Stimulated activated CD4-positive, alpha-beta T cell treated with anti-CD3 and anti-CD28 coated beads, Interleukin-2, amount 100 ng/mL, for 48 hours (primary cell): ENCODE measurements at regions not wholly inside any gene's neighbourhood (a gene's known extent, or its start where the extent isn't known, plus 50 kb on each side); places are given as distances from the start of the nearest gene placed in this dataset.
"Not testable (repeated sequence)": the region's sequence is repeated elsewhere in the genome, so short reads cannot be mapped to it uniquely, and the experiment has no call there.

Experiments used
- DNase-seq, 2 donors: peaks; one replicate each; pipeline ENCODE4 v3.0.0-alpha.2; 2020

DNA sequence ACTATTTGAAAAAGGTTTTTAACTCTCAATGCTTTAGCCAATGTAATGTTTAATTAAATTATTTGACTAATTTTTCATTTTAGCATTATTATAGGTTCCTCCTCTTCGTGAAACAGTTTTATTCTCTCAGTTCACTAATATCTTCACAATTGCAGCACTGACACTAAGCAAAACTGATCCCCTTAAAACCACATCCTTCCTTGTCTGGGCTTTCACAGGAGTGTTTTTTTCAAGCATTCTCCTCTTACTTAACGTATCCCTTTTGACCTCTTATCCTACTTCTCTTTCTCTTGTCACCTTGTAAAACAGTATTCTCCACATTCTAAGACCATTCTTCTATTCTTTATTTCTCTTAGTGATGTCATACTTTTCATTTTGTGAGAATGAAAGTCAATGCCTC is 112.8 kb downstream of the DSC3 start:
- DNase-seq = no peak

DNA sequence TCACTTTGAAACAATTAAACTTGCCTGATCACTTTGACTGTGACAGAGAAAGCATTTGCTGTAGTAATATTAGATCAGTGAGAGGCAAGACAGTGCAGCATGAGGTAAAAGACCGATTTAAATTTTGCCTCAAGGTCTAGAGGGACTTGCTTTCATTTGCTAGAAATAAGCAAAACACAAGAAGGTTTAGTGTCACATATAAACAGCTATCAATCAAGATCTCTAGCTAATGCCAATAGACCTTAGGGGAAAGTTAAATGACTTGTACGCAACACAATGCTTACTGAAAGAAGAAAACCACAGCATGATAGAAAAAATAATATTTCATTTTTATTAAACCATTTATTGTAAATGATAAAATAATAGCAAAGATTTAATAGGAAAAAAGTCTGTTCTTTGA is 113.5 kb downstream of the DSC3 start:
- DNase-seq = no peak

- no peak for DNase-seq
Measured at GRCh38 chr18:30927517-30928075, 114.9 kb downstream of the DSC3 start.

DNA sequence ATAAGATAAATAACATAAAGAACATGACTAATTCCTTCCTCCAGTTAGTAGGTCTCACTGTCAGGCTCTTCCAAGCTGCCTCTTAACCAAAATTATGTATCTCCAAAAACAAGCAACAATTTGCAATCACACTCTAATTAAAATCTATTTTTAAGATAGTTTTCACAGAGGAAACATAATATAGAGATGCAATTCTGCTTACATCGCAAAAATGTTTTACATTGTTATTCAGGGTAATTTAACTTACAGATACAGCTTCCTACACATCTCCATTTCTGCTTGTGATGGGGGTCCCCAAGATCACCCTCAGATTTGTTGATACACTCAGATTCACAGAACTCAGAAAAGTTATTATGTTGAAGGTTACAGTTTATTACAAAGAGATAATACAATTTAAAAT is 115.5 kb downstream of the DSC3 start:
- DNase-seq = no peak

- DNase-seq = no peak
Measured at GRCh38 chr18:30925795-30926194, 116.7 kb downstream of the DSC3 start.

- DNase-seq = no peak
Measured at GRCh38 chr18:30920757-30921156, 121.8 kb downstream of the DSC3 start.

DNA sequence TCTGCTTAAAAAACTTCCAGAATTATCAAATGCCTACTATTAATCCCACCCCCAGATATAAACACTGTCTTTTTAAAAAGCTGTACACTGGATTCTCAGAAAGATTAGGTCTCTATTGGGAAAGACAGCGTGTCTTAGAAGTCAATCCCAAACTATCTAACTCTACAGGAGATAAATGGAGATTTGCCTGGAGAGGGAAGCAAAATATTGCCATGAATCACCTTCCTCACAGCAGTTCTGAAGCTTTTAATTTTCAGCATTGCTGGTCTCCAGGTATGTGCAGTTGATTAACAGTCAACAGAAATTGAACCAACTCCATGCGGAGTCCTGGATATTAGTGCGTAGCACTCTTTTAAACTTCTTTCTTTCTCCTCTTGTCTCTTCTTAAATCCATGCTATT is 122.2 kb downstream of the DSC3 start:
- no peak for DNase-seq

GRCh38 chr18:30917651-30918050 is 124.9 kb downstream of the DSC3 start:
- no peak for DNase-seq

- no peak for DNase-seq
Measured at GRCh38 chr18:30915336-30915988, 127.1 kb downstream of the DSC3 start.

DNA sequence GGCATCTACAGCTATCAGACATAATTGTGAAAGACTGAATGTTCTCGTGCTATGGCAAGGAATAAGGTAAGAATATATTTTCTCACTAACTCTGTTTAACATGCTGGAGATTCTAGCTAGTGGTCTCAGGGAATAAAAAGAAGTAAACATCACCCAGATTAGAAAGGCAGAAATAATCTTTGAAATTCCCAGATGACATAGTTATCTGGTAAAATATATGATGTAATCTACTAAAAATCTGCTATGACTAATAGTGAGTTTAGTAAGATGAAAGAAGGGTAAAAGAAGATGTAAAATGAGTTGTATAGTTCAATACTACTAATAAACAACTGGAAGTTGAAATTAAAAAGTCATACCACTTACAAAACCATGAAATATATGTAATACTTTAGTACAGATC is 134.2 kb downstream of the DSC3 start:
- no peak for DNase-seq

DNA sequence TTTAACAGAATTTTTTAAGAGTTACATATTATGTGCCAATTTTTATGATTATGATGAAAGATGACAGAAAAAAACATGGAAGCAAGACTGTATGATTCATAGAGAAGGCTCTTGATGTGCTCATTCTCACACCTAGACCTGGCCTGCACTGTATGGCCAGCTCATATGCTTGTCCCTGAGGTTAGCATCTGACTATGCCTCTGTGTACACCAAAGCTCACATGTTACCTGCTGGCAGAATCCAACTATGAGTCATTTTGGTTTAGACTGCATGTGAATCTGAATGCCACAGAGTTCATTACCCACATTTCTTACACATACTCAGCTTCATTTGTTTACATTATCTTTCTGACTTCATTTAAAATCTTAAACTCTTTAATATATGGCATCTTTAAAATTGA is 139.0 kb downstream of the DSC3 start:
- no peak for DNase-seq

DNA sequence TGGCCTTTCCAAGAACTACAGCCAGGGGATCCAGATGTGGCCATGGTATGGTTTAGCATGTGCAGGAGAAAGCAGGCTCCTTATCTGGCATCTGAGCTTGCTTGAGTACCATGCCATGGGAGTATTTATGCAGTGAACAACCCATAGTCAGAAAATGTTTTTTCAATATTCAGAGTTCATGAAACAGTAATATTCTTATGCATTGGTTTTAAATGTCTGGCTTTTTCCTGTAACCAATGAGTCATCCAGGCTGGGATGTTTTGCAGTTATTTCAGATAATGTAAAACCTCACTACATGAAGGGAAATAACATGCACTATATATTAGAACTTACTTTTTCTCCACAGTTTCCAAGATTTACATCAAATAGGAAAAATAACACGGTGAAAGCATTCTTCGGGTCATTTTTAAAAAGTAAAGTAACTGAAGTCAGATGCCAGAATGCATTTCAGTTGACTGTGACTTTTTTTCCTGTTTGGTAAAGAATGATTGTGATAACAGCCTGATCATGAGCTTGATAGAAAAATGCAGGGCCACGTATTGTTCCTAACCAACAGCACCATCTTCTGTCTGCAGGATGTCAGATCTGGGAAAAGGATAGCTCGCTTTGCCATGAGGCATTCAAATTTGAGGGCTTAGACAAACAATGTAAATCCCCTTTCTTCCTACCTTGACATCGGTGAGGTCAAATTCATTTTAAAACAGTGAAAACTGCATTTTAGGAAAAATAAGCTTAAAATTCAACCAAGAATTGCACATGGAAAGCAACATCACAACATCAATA is 152.8 kb downstream of the DSC3 start:
- DNase-seq = no peak

- DNase-seq = no peak
Measured at GRCh38 chr18:30888344-30888743, 154.2 kb downstream of the DSC3 start.

GRCh38 chr18:30886998-30887397 is 155.5 kb downstream of the DSC3 start:
- no peak for DNase-seq

DNA sequence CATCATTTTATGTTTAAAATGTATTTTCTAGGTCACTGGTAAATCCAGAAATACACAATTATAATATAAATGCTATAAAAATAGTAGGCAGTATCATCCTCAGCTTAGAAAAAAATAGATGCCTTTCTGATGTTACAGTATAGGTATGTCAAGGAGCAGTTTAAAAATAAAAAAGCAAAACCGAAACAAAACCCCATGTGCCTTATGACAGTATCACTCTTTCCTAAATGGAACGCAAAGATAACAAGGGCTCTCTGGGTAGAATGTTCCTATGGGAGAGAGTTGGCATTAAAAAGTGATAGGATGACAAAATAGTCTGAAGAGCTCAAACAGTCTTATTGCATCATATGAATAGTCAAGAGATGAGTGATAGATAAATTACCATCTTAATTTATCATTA is 172.1 kb downstream of the DSC3 start:
- no peak for DNase-seq

DNA sequence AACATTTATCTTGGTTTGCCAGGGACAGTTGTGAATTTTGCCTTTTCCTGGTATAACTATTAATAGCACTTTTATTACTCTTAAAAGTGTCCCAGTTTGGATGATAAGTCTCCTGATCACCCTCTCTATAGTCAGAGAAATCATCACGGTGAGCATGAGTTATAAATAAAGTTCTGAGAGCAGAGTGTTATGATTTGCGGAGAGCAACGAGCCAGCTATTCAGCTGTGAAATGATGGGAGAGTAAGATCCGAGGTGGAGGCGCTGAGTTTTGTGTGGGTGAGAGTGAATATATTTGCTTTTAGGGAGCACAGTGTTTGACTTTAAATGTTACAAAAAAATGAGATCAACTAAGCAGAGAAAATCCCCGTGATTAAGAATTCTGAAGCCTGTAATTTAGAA is 179.6 kb downstream of the DSC3 start:
- no peak for DNase-seq

GRCh38 chr18:30860741-30861140 is 181.8 kb downstream of the DSC3 start:
- DNase-seq = no peak

DNA sequence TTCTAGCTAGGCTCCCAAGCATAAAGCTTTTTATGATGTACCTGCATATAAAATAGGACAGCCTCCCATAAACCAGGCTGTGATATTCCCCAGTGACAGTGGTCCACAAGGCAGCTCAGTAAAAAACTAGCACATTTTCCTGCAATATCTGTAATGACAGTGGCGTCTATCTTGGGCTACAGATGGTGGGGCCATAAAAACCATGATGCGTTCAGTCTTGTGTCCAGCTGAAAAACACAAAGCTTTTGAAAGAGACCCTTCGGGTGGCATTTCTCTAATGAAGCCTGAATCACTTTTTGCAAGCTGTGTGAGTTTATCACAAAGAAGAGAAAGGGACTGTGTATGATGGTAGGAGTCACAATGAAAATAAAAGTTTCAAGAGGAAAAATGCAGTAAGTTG is 183.5 kb downstream of the DSC3 start:
- no peak for DNase-seq

- no peak for DNase-seq
Measured at GRCh38 chr18:30858560-30858959, 184.0 kb downstream of the DSC3 start.

DNA sequence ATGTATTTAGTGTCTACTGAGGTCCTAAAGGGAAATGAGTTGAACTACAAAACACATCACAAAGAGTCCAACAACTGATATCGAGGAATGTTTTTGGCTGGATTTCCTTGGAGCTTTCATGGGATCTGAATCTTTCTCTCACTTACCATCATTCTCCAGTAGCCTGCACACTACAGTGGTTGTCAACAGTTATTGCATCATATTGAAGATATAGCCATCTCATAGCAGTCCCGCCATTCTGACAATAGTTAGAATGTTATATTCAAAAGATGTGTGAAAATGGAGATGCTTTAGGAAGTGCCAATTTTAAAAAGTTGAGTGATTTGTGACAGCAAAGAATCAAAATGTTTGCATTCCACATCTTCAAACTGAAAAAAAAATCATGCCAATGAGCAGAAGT is 186.8 kb downstream of the DSC3 start:
- no peak for DNase-seq

DNA sequence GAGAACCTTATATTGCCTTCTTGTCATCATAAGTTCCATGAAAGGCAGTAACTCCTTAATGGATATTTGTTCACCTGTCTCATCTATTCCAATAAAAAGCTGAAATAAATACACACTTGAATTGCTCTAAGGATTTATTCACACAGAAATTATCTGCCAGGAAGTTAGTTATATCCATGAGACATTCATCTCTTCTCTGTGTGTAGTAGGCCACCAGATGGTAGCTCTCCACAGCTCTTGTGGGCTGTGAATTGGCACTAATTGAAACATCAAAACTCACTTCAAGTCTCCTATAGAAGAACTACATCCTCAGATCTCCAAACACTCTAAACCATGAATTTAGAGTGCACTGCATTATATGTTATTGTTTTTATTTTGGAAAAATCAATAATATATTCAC is 189.6 kb downstream of the DSC3 start:
- DNase-seq = no peak

GRCh38 chr18:30852541-30852940 is 190.0 kb downstream of the DSC3 start:
- no peak for DNase-seq

- DNase-seq = not testable (repeated sequence)
Measured at GRCh38 chr18:30839056-30839561, 203.4 kb downstream of the DSC3 start.

DNA sequence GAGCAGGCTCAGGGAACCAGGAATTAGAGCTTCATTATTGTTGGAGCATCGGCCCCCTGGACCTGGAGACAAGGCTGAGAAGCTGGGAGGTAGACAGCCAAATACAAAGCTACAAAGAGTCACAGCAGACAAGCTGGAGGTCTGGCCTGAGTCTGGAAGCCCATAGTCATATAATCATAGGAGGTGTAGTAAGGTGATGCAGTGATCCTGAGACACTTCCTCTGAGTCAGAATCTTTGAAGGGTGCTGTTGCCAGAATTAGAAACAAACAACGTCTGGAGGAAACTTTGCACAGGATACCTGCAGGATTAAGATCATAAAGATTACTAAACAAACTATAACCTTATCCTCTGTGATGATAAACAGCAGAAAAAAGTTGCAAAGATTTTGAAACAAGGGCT is 213.8 kb downstream of the DSC3 start:
- DNase-seq = no peak
